HG03342 (cell line): ENCODE measurements at regions not wholly inside any gene's neighbourhood (a gene's known extent, or its start where the extent isn't known, plus 50 kb on each side); places are given as distances from the start of the nearest gene placed in this dataset.

Experiments used
- ATAC-seq: cut with Tn5 transposase; IDR thresholded peaks from one replicate; pipeline ENCODE4 v1.9.1; 2021; ENCODE audit warnings: mild to moderate bottlenecking, moderate library complexity; ENCODE audit not compliant: unreplicated experiment

DNA sequence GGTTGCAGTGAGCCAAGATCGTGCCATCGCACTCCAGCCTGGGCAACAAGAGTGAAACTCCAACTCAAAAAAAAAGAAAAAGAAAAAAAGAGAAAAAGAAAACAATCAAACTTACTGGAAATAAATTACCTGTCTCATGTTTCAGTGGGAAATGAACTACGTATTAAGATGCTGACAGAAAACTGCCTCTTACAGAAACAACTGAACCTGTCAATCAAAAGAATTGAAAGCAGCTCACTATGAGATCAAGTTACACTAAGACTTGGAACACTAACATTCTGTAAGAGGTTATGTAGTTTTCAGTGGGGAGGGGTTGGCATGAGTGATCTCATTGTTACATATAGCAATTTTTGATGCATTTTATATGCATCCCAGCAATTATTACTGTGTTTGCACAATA, 64.4 kb upstream of the SPATA31E1 start:
- no peak for ATAC-seq

GRCh38 chr9:87824216-87824875, 58.3 kb upstream of the SPATA31E1 start:
- ATAC-seq: no peak

DNA sequence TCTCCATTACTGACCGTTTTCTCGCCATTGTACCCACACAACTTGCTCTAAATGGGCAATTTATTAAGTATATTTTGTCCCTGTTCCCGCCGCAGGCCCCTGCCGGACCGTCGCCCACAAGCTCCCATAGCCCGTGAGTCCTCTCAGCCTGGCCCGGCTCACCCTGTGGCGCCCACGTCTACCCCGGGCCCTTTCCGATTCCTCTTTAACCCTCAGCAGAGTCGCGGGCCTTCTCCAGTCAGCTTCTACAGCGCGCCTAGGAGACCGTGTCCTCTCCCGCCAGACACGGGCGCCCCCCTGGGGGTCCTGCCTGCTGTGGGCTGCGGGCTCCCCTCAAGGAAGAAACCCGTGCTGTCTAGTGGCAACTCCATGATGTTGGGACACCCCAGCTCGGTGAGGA, 57.8 kb upstream of the SPATA31E1 start:
- no peak for ATAC-seq

- ATAC-seq: no peak
Observed at GRCh38 chr9:87826331-87826730, 56.3 kb upstream of the SPATA31E1 start.

- ATAC-seq: no peak
Observed at GRCh38 chr9:87827341-87827740, 55.3 kb upstream of the SPATA31E1 start.

GRCh38 chr9:87829756-87830155, 52.9 kb upstream of the SPATA31E1 start:
- no peak for ATAC-seq

DNA sequence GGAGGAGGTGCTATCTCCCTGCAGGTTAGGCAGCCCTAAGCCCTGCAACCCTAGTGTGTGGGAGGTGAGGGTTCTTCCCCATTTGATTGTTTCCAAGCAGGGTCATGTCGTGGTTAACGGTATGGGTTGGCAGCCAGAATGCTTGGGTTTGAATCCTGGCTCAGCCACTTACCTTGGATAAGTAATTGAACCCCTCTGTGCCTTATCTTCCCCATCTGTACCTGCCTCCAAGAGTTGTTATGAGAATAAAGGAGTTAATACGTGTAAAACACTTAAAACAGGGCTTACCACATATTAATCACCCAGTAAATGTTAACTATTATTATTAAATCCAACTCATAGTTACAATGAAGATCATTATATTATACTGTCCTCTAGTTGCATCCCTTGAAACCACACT, 52.2 kb upstream of the SPATA31E1 start:
- no peak for ATAC-seq

GRCh38 chr9:87831159-87831558, 51.5 kb upstream of the SPATA31E1 start:
- no peak for ATAC-seq
